Activated CD4-positive, alpha-beta T cell treated with anti-CD3 and anti-CD28 coated beads, Interleukin-2, amount 50 U/mL, for 48 hours (primary cell): ENCODE measurements at regions not wholly inside any gene's neighbourhood (a gene's known extent, or its start where the extent isn't known, plus 50 kb on each side); places are given as distances from the start of the nearest gene placed in this dataset.
"Not testable (repeated sequence)": the region's sequence is repeated elsewhere in the genome, so short reads cannot be mapped to it uniquely, and the experiment has no call there.

ENCODE experiments used
- DNase-seq, 2 experiments: peaks; one replicate each; pipeline ENCODE4 v3.0.0-alpha.2; 2020

DNA sequence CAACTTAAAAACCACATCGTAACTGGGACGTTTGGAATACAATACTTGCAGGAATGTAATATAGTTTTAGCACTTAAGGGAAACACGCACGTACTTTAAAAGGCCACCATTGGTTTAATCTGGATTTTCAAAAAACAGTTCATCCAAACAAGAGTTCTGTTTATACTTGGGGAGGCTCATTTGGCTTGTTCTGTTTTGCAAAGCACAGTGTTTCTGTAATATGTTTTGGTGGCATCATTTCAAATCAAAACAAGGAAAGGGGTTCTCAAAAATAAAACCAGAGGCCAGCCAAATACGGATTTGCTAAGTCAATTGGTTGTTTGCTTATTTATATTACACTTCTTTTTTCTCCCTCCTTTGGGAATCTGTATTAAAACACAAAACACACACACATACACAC lies 656.1 kb upstream of the SOX9 start:
- DNase-seq, result no peak

DNA sequence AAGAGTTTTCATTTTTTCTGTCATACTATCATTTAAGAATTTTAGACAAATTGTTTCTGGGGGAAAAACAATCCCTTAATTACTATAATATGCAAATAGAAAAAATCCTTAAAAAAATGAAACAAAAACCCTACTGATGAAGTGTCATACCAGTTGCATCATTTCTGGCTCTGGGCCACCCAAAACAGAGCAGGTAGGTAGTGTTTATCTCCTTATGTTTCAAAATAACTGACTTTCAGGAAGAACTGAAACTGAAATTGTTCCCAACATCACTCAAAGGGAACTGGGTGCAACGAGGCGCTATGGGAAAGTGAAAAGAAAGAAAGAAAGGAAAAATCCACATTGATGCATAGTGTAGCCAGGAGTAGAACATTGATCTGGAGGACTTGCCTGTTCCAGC lies 653.1 kb upstream of the SOX9 start:
- DNase-seq, result no peak

DNA sequence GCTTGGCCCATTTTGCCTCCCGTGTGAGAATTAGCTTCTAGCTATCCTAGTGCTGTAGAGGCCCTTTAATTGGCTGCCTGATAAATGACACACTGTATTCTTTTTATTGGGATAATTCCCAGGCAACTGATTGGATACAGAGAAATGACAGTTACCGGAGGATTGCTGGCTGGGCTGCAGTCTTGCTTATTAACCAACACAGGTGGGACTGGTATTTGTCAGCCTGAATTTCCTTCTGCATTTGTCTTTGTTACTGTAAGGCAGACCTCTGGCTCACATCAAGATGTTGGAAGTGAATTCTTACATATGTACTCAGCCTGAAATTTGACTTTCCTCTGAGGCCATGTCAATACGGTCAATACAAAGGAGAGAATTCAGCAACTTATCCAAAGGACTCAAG lies 650.8 kb upstream of the SOX9 start:
- DNase-seq, result no peak

DNA sequence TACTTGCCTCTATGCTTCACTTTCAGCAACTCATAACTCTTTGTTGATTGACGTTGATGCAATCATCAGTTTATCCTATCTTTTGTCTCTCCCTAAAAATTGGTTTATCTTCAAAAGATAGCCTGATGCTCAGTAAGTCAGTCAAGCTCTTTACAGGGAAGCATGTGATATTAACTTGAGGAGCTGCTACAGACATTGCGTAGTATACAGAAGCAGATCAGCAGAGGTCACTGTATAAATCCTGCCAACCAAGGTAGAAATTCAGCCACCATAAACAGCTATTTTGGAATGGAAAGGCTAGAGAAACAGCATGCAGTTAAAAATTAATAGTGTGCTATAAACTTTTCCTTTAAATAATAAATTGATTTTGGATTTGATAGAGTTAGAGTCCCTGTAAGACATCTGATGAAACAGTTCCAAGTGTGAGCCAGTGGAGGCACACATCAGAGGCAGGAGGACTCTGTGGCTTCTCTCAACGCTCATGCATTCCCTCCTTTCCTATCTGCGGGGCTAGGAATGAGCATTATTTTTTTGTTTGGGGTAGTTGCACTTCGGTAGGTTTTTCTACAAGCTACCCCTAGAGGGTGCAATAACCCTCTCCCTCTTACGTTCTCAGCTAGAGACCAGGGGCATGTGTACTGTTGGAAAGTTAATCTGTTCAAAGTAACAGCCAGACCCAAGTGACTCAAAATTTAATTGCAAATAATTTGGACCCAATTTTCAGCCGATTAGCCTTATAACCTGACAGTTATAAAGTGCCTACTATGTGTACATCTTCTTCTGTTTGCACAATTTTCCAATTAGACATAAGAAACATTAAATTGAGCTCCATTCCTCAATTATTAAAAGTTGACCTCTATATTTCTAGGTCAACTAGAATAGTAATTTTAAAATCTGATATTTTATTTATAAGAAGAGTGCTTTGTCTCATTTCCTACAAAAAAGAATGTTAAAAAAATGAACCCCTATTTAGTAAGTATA lies 647.7 kb upstream of the SOX9 start:
- no peak for DNase-seq

DNA sequence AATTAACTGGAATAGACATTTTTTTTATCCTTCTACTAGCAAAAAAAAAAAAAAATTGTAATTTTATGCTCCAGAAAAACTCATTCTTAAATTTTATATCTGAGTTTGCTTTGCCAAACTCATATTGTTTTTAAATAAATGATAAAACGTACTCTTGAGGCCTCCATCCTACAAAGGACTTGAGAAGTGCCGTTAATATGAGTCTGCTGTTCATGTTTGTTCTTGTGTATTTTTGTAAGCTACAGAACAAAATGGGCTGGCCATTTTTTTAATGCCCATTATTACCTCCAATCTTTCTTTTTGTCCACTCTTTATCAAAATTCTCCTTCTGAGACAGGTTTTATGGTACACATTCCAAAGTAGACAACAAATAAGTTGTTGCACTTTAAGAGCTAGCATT lies 643.5 kb upstream of the SOX9 start:
- DNase-seq, result no peak

GRCh38 chr17:71480099-71480498 lies 640.7 kb upstream of the SOX9 start:
- DNase-seq, result no peak

GRCh38 chr17:71482625-71483024 lies 638.2 kb upstream of the SOX9 start:
- DNase-seq, result no peak

- no peak for DNase-seq
Measured at GRCh38 chr17:71484546-71484945, 636.3 kb upstream of the SOX9 start.

GRCh38 chr17:71485426-71485825 lies 635.4 kb upstream of the SOX9 start:
- DNase-seq, result no peak

DNA sequence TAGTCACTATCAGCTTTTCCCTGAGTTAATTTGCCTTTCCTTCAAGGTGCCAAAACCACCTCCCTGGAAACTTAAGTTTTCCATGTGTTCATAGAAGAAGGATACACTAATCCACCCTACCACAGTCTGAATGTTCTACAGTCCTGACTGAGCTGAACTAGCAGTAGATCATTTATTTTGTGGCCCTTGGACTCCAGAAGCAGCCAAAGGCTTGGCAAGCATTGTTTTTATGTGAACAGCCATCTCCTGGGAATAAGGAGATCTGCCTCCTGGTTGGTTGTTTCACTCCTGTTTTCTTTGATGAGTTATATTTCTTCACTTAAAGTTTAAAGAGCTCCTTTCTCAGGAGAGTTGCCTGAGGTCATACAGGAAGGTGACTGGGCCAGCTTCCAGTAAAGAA lies 634.6 kb upstream of the SOX9 start:
- no peak for DNase-seq

DNA sequence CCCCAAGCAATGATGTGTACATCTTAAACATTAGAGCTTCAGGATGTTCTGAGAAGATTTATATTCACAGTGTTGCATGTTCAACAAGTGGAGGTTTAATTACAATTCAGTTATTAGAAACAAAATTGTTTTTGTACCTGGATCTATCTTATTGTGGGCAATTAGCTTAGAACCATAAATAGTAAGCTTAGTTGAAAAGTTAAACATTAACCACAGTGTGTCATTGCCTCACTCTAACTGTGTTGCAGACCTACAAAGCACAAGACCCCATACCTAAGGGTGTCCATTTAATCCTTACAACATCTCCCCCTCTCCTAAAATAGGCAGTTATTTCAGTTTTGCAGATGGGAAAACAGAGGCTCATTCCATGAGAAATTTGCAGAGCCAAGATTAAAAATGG lies 632.0 kb upstream of the SOX9 start:
- DNase-seq, result no peak

DNA sequence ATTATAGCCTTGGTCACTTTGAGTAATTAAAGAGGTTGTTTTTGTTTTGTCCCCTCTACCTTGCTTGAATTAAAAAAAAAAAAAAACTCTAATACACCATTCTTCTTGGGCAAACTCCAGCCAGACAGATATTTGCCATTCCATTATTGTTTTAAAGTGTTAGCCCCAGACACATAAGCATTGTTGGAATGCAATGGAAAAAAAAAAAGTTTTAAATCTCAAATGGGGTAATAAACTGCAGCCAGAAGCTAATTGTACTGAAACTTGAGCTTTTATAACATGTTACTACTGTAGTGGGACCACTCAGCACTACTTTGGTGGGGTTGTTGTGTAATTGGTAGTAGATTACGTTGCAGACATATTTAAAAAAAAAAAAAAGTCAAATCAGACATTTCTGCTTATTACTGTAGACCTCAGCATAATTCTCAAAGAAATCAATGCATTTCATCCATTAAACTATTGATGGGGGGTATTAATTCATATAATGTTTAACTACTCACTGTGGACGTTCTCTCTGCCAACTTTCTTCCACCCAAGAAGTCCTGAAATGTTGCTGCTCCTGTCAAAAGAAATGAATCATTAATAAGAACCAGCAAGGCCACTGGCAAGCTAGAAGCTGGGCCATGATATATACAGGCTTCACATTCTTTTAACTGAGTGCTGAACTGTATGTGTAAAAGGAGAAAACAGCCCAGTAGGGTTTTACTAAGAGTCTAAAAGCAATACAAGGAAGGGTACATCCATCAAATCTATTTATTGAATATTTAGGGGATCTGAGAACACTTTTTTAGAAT lies 626.6 kb upstream of the SOX9 start:
- DNase-seq, result no peak

DNA sequence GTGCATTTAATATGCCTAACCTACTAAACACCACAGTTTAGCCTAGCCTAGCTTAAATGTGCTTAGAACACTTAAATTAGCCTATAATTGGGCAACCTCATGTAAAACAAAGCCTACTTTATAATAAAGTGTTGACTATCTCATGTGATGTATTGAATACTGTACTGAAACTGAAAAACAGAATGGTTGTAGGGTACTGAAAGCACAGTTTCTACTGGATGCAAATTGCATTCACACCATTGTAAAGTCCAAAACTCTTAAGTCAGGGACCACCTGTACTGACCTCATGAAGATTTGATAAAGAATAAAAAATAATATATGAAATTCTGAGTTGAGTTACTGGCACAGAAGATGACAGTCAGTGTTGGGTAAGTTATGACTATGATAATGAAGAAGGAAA lies 625.4 kb upstream of the SOX9 start:
- no peak for DNase-seq

- DNase-seq, result no peak
Measured at GRCh38 chr17:71496552-71496951, 624.3 kb upstream of the SOX9 start.

- no peak for DNase-seq
Measured at GRCh38 chr17:71500761-71501555, 619.9 kb upstream of the SOX9 start.

DNA sequence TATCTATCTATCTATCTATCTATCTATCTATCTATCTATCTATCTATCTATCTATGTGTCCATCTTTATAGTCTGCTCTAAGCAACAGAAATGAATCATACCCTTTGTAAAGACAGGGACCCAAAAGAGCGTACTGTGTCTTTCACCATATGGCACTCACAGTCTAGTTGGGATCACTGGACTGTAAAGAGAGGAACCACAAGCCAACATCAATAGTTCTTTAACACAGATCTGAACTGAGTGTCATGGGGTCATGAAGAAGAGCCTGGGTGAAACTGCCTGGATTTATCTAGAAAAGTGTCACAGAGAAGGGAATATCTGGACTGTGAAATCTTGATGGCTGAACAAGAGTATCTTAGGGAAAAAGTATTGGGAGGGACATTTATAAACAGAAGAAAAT lies 619.1 kb upstream of the SOX9 start:
- DNase-seq, result no peak

DNA sequence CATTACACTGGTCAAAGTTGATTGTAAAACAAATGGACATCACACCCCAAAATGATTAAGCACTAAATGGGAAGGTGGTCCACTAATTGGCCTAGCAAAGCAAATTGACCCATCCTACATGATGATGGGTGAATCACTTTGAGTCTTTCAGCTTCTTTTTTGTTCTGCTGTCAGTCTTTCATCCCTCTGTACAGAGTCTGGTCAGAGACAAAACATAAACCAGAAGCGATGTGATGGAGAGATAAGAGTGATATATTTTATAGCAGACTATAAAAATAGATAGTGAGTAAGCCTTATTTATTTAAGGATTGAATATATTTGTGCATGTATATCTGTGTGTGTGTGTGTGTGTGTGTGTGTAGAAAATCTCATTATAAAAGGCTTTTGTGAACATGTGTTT lies 618.4 kb upstream of the SOX9 start:
- DNase-seq, result no peak

- DNase-seq, result no peak
Measured at GRCh38 chr17:71503710-71504465, 616.9 kb upstream of the SOX9 start.

DNA sequence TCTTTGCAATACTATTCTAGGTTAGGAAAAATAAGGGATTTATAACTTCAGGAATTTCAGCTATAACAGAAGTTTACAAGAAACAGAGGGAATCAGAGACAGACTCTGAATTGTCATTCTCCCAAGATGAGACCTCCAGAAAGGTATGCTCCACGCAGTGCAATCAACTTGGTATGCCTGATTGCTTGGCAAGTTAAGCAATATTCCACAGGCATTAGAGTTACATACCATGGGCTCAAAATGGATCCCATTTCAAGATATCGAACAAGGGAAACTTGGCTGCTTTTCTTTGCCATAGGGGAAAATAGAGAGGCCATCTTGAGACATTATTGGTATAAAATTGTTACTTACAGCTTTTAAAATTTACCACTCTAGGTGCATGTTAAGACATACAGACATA lies 615.6 kb upstream of the SOX9 start:
- no peak for DNase-seq

GRCh38 chr17:71505981-71506380 lies 614.8 kb upstream of the SOX9 start:
- DNase-seq, result no peak

DNA sequence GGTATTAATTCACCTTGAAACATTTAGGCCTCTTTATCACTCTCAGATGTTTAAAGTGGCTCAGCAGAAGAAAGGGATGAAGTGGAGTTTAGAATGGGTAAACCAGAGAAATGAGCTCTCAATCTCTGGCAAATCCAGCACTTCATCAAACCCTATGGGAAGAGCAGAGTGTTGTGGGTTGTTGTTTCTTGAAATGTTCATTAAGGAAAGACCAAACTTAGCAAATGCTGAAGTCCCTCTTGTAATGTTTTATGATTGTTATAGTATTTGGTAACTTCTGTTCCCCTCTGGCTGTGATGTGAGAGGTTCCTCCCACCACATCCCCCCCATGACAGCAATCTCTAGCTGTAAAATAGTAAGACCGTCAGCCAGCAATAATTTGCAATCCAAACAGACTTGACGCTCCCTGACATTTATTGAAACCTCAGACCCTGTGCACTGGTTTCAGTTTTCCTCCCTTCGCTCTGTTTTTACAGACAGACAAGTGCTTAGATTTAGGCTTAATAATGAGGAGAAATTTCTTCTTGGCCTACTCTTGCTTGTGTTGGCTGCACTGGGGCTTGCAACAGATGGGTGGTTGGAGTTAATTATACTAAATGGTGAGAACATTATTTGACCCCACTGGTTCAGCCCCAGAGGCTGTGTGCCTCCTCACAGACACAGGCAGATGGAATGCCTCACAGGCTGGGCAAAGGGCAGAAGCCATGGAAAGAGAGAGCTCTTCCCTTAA lies 609.4 kb upstream of the SOX9 start:
- no peak for DNase-seq

GRCh38 chr17:71513725-71514124 lies 607.1 kb upstream of the SOX9 start:
- not testable (repeated sequence) for DNase-seq
